Ureter (tissue), 1 donor: ENCODE measurements at regions not wholly inside any gene's neighbourhood (a gene's known extent, or its start where the extent isn't known, plus 50 kb on each side); places are given as distances from the start of the nearest gene placed in this dataset.

ENCODE experiments used
- DNase-seq: peaks from one replicate; pipeline ENCODE4 v3.0.0-alpha.2; 2020; ENCODE audit warnings: low spot score
- donor health status: DM: yes; HTN: yes; CAD: no.

GRCh38 chr10:25113191-25114035 lies 61.4 kb upstream of the GPR158 start:
- peak; percentile 78 for DNase-seq

GRCh38 chr10:25114036-25114411 lies 60.8 kb upstream of the GPR158 start:
- DNase-seq: no peak

GRCh38 chr10:25117757-25118156 lies 57.0 kb upstream of the GPR158 start:
- DNase-seq: no peak

GRCh38 chr10:25120188-25120587 lies 54.6 kb upstream of the GPR158 start:
- DNase-seq: no peak
